Spleen (tissue), 11 donors: ENCODE measurements at regions not wholly inside any gene's neighbourhood (a gene's known extent, or its start where the extent isn't known, plus 50 kb on each side); places are given as distances from the start of the nearest gene placed in this dataset.

Source experiments
- DNase-seq: peaks from one replicate; pipeline ENCODE4 v3.0.0-alpha.2; 2020
- H3K27ac ChIP-seq, 8 donors: fragments of 200-600 bp; sonication (generic) in 7 of 8; 1 replicate in 4 of 8; 2 replicates in 4 of 8; pipeline versions ENCODE4 v1.5.0 to v1.8.0; 2016 to 2021; ENCODE audit warnings: inconsistent platforms in 4 of 8, mild to moderate bottlenecking in 4 of 8, moderate library complexity in 1 of 8
- H3K27me3 ChIP-seq, 7 donors: fragments of 200-600 bp; sonication (generic) in 6 of 7; replicated peaks in 1 of 7; 1 replicate in 4 of 7; 2 replicates in 3 of 7; pipeline versions ENCODE4 v1.5.0 to v1.8.0; 2016 to 2021; ENCODE audit warnings: inconsistent platforms in 3 of 7, mild to moderate bottlenecking in 1 of 7
- H3K36me3 ChIP-seq, 6 donors: fragments of 200-600 bp; sonication (generic) in 5 of 6; 1 replicate in 4 of 6; 2 replicates in 2 of 6; pipeline versions ENCODE4 v1.5.0 to v1.8.0; 2016 to 2021; ENCODE audit warnings: inconsistent platforms in 2 of 6
- H3K4me1 ChIP-seq, 6 donors: fragments of 200-600 bp; sonication (generic) in 5 of 6; 1 replicate in 3 of 6; 2 replicates in 3 of 6; pipeline versions ENCODE4 v1.5.0 to v1.8.0; 2016 to 2021; ENCODE audit warnings: inconsistent platforms in 3 of 6
- H3K4me3 ChIP-seq, 8 donors: fragments of 200-600 bp; sonication (generic) in 7 of 8; 1 replicate in 4 of 8; 2 replicates in 4 of 8; pipeline versions ENCODE4 v1.5.0 to v1.8.0; 2016 to 2021; ENCODE audit warnings: inconsistent platforms in 4 of 8, mild to moderate bottlenecking in 4 of 8, moderate library complexity in 2 of 8
- H3K9me3 ChIP-seq, 8 donors: fragments of 200-600 bp; sonication (generic) in 7 of 8; 1 replicate in 4 of 8; 2 replicates in 4 of 8; pipeline versions ENCODE4 v1.5.0 to v1.8.0; 2016 to 2021; ENCODE audit warnings: inconsistent platforms in 4 of 8
- POLR2A ChIP-seq, 3 donors: fragments of 450-650 bp; IDR thresholded peaks; one replicate each; pipeline ENCODE4 v1.5.1; 2017; ENCODE audit warnings: antibody characterized with exemption in 3 of 3, mild to moderate bottlenecking in 1 of 3
- POLR2AphosphoS5 ChIP-seq, 3 donors: sonication (generic); formaldehyde crosslinking; IDR thresholded peaks; one replicate each; pipeline ENCODE4 v1.5.1; 2017; ENCODE audit warnings: antibody characterized with exemption in 3 of 3
- WGBS, 5 donors: extraction: QIAGEN DNeasy Blood & Tissue Kit in 3 of 5; methylation state at CpG; one replicate each; pipeline versions ENCODE4 v1.1.5 to v1.1.7; 2013 to 2018; 5-methylcytosine and 5-hydroxymethylcytosine counted together
- intact Hi-C: fragments of 100-400 bp; cut with DNase I; formaldehyde crosslinking; loops from one replicate; pipeline ENCODE4 v1.15.0; 2023; ENCODE audit warnings: low total_unique reads
- TF ChIP-seq, protein P1 (sequence below), 11 experiments: fragments of 200-600 bp in 7 of 11; fragments of 450-650 bp in 4 of 11; sonication (generic) in 4 of 11; IDR thresholded peaks in 8 of 11; conservative IDR thresholded peaks in 3 of 11; 1 replicate in 7 of 11; 2 replicates in 4 of 11; pipeline versions ENCODE4 v1.4.0 to v1.8.0; 2016 to 2021; ENCODE audit warnings: antibody characterized with exemption in 11 of 11, inconsistent platforms in 4 of 11, mild to moderate bottlenecking in 1 of 11
- donor health status: healthy with polysubstance abuse.
- donor health status: DM: no; HTN: no; CAD: no; lungs with moderate emphysema.
- donor health status: DM: no; HTN: no; CAD: no.
- donor health status: Bipolar disorder and iron deficiency.
- donor health status: healthy.
- donor health status: DM: no; HTN: no; CAD: no.
- donor health status: DM: yes; HTN: yes; CAD: no.

- intact Hi-C loops, result no loop called here
- Histone ChIP-seq H3K4me3 (no peak overlapping the region), H3K36me3 (no peaks in the 10 kb centered on the region), H3K9me3 (no peaks in the 10 kb centered on the region), H3K27ac (no peak overlapping the region), H3K27me3 (no peaks in the 10 kb centered on the region), H3K4me1 (no peaks in the 10 kb centered on the region)
- no peak for TF ChIP-seq POLR2A (IDR thresholded peaks at IDR 0.05)
- TF ChIP-seq POLR2AphosphoS5 (IDR thresholded peaks at IDR 0.05), result no peak
- TF ChIP-seq, protein P1, sequence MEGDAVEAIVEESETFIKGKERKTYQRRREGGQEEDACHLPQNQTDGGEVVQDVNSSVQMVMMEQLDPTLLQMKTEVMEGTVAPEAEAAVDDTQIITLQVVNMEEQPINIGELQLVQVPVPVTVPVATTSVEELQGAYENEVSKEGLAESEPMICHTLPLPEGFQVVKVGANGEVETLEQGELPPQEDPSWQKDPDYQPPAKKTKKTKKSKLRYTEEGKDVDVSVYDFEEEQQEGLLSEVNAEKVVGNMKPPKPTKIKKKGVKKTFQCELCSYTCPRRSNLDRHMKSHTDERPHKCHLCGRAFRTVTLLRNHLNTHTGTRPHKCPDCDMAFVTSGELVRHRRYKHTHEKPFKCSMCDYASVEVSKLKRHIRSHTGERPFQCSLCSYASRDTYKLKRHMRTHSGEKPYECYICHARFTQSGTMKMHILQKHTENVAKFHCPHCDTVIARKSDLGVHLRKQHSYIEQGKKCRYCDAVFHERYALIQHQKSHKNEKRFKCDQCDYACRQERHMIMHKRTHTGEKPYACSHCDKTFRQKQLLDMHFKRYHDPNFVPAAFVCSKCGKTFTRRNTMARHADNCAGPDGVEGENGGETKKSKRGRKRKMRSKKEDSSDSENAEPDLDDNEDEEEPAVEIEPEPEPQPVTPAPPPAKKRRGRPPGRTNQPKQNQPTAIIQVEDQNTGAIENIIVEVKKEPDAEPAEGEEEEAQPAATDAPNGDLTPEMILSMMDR (IDR thresholded peaks at IDR 0.05 in 8 of 11, conservative IDR thresholded peaks at IDR 0.05 in 3 of 11), result no peak
- WGBS, 5 donors, result 55 to 77% (median 66%) methylated on average over 4 of the region's 4 CpGs
- no peak for DNase-seq
These were observed 380.2 kb downstream of the DIPK2A start for GRCh38 chr3:144351773-144352365.

- no peaks in the 10 kb centered on the region for H3K4me1 ChIP-seq
- no peaks in the 10 kb centered on the region for H3K9me3 ChIP-seq
- H3K4me3 ChIP-seq, result no peak overlapping the region
- WGBS, 5 donors, result 43 to 50% (median 48%) methylated on average over 2 of the region's 2 CpGs
- intact Hi-C loops, result no loop called here
- no peaks in the 10 kb centered on the region for H3K27me3 ChIP-seq
- DNase-seq, result no peak
- H3K36me3 ChIP-seq, result no peaks in the 10 kb centered on the region
- TF ChIP-seq POLR2AphosphoS5 (IDR thresholded peaks at IDR 0.05) (no peak), POLR2A (IDR thresholded peaks at IDR 0.05) (no peak)
- TF ChIP-seq, protein P1 (IDR thresholded peaks at IDR 0.05 in 8 of 11, conservative IDR thresholded peaks at IDR 0.05 in 3 of 11), result no peak
- no peak overlapping the region for H3K27ac ChIP-seq
These were observed 386.6 kb downstream of the DIPK2A start for GRCh38 chr3:144358191-144358590.

- H3K4me1 ChIP-seq, result no peaks in the 10 kb centered on the region
- DNase-seq, result no peak
- 88 to 98% (median 96%) methylated on average over 1 of the region's 1 CpG for WGBS, 5 donors
- intact Hi-C loops, result no loop called here
- H3K27ac ChIP-seq, result no peak overlapping the region
- H3K27me3 ChIP-seq, result no peaks in the 10 kb centered on the region
- no peaks in the 10 kb centered on the region for H3K9me3 ChIP-seq
- TF ChIP-seq POLR2A (IDR thresholded peaks at IDR 0.05) (no peak), POLR2AphosphoS5 (IDR thresholded peaks at IDR 0.05) (no peak)
- TF ChIP-seq, protein P1 (IDR thresholded peaks at IDR 0.05 in 8 of 11, conservative IDR thresholded peaks at IDR 0.05 in 3 of 11), result no peak
- H3K36me3 ChIP-seq, result no peaks in the 10 kb centered on the region
- H3K4me3 ChIP-seq, result no peak overlapping the region
These were observed 389.4 kb downstream of the DIPK2A start for GRCh38 chr3:144361002-144361401.

DNA sequence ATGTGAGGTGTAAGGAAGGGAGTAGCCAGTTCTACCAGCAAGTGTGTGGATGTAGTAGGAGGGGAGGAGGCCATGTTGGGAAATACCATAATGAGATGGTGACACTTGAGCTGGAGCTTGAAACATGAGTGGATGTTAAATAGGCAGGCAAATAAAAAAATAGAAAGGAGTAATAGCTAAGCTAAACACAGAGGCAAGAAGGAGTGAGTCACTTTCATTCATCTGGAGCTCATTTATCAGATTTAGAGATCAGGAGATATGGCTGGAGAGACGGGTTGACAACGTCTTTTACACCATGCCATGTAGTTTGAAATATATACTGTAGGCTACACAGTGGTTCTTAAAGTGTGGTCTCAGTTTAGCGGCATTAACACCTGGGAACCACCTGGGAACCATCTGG lies 390.5 kb downstream of the DIPK2A start:
- Histone ChIP-seq H3K4me1 (no peaks in the 10 kb centered on the region), H3K9me3 (peaks cover 0 to 6% (median 2%) of the 10 kb centered on the region in 8 donors), H3K4me3 (no peak overlapping the region), H3K27me3 (no peaks in the 10 kb centered on the region), H3K36me3 (no peaks in the 10 kb centered on the region), H3K27ac (no peak overlapping the region)
- DNase-seq, result no peak
- TF ChIP-seq, protein P1 (IDR thresholded peaks at IDR 0.05 in 8 of 11, conservative IDR thresholded peaks at IDR 0.05 in 3 of 11), result no peak
- TF ChIP-seq POLR2AphosphoS5 (IDR thresholded peaks at IDR 0.05) (no peak), POLR2A (IDR thresholded peaks at IDR 0.05) (no peak)
- WGBS, 5 donors, result 71 to 93% (median 92%) methylated on average over 3 of the region's 3 CpGs
- intact Hi-C loops, result no loop called here
